Fibroblast of upper back skin (primary cell): ENCODE measurements at regions not wholly inside any gene's neighbourhood (a gene's known extent, or its start where the extent isn't known, plus 50 kb on each side); places are given as distances from the start of the nearest gene placed in this dataset.

Experiments
- DNase-seq: peaks from one replicate; pipeline ENCODE4 v3.0.0-alpha.2; 2013

- no peak for DNase-seq
These were observed 66.1 kb upstream of the TBCA start for GRCh38 chr5:77842243-77842642.

- no peak for DNase-seq
These were observed 65.5 kb upstream of the TBCA start for GRCh38 chr5:77841616-77842015.

GRCh38 chr5:77840930-77841329 lies 64.8 kb upstream of the TBCA start:
- no peak for DNase-seq

- DNase-seq, result no peak
These were observed 63.6 kb upstream of the TBCA start for GRCh38 chr5:77839691-77840090.

GRCh38 chr5:77832938-77833337 lies 56.8 kb upstream of the TBCA start:
- no peak for DNase-seq

GRCh38 chr5:77832166-77832770 lies 56.1 kb upstream of the TBCA start:
- DNase-seq, result no peak

- DNase-seq, result no peak
These were observed 52.3 kb upstream of the TBCA start for GRCh38 chr5:77828445-77828844.
